GM18873 (cell line): ENCODE measurements at regions not wholly inside any gene's neighbourhood (a gene's known extent, or its start where the extent isn't known, plus 50 kb on each side); places are given as distances from the start of the nearest gene placed in this dataset.
"Not testable (repeated sequence)": the region's sequence is repeated elsewhere in the genome, so short reads cannot be mapped to it uniquely, and the experiment has no call there.

ENCODE experiments used
- ATAC-seq: cut with Tn5 transposase; IDR thresholded peaks from one replicate; pipeline ENCODE4 v1.9.1; 2021; ENCODE audit warnings: mild to moderate bottlenecking, moderate library complexity, moderate number of reproducible peaks; ENCODE audit not compliant: unreplicated experiment, low FRiP score

- ATAC-seq = no peak
These were observed 1055.4 kb downstream of the TBL1XR1 start for GRCh38 chr3:176141837-176142236.

GRCh38 chr3:176120507-176120906 is 1076.8 kb downstream of the TBL1XR1 start:
- no peak for ATAC-seq

GRCh38 chr3:176119826-176120225 is 1077.5 kb downstream of the TBL1XR1 start:
- no peak for ATAC-seq

GRCh38 chr3:176106380-176106779 is 1090.9 kb downstream of the TBL1XR1 start:
- no peak for ATAC-seq

- ATAC-seq = no peak
These were observed 1100.3 kb downstream of the TBL1XR1 start for GRCh38 chr3:176097027-176097426.

- not testable (repeated sequence) for ATAC-seq
These were observed 1103.4 kb downstream of the TBL1XR1 start for GRCh38 chr3:176093892-176094291.

GRCh38 chr3:176090727-176091126 is 1106.6 kb downstream of the TBL1XR1 start:
- no peak for ATAC-seq

- ATAC-seq = no peak
These were observed 1108.3 kb downstream of the TBL1XR1 start for GRCh38 chr3:176088962-176089383.

- ATAC-seq = no peak
These were observed 1110.1 kb downstream of the TBL1XR1 start for GRCh38 chr3:176087066-176087697.

GRCh38 chr3:176079785-176080184 is 1117.5 kb downstream of the TBL1XR1 start:
- ATAC-seq = no peak

- no peak for ATAC-seq
These were observed 1118.4 kb downstream of the TBL1XR1 start for GRCh38 chr3:176078906-176079305.

GRCh38 chr3:176075491-176075890 is 1121.8 kb downstream of the TBL1XR1 start:
- ATAC-seq = no peak

- ATAC-seq = no peak
These were observed 1122.2 kb downstream of the TBL1XR1 start for GRCh38 chr3:176075046-176075445.

GRCh38 chr3:176074096-176074495 is 1123.2 kb downstream of the TBL1XR1 start:
- no peak for ATAC-seq

GRCh38 chr3:176071943-176072342 is 1125.3 kb downstream of the TBL1XR1 start:
- no peak for ATAC-seq

- ATAC-seq = no peak
These were observed 1128.5 kb downstream of the TBL1XR1 start for GRCh38 chr3:176068750-176069149.

- ATAC-seq = no peak
These were observed 1138.4 kb downstream of the TBL1XR1 start for GRCh38 chr3:176058856-176059255.

GRCh38 chr3:176055836-176056235 is 1141.4 kb downstream of the TBL1XR1 start:
- ATAC-seq = no peak

GRCh38 chr3:176051766-176052165 is 1145.5 kb downstream of the TBL1XR1 start:
- ATAC-seq = no peak

- ATAC-seq = no peak
These were observed 1150.6 kb downstream of the TBL1XR1 start for GRCh38 chr3:176046703-176047102.

GRCh38 chr3:176041812-176042211 is 1155.5 kb downstream of the TBL1XR1 start:
- ATAC-seq = no peak

- no peak for ATAC-seq
These were observed 1156.1 kb downstream of the TBL1XR1 start for GRCh38 chr3:176041185-176041584.

- no peak for ATAC-seq
These were observed 1159.6 kb downstream of the TBL1XR1 start for GRCh38 chr3:176037636-176038035.
